ENCODE measurements at regions not wholly inside any gene's neighbourhood (a gene's known extent, or its start where the extent isn't known, plus 50 kb on each side); places are given as distances from the start of the nearest gene placed in this dataset.
"Not testable (repeated sequence)": the region's sequence is repeated elsewhere in the genome, so short reads cannot be mapped to it uniquely, and the experiment has no call there.

GRCh38 chr22:22988785-22989184, 81.5 kb upstream of the GNAZ start:
- no peak overlapping the region for H3K4me3 ChIP-seq (ENCODE audit: low read depth, low read length)
- no peak for DNase-seq (ENCODE audit: low read depth)
- TF ChIP-seq CTCF (IDR thresholded peaks at IDR 0.05; ENCODE audit: low read depth, low read length, missing control alignments): no peak

GRCh38 chr22:22989856-22990255, 80.5 kb upstream of the GNAZ start:
- DNase-seq (ENCODE audit: low read depth): no peak
- no peak for TF ChIP-seq CTCF (IDR thresholded peaks at IDR 0.05; ENCODE audit: low read depth, low read length, missing control alignments)
- H3K4me3 ChIP-seq (ENCODE audit: low read depth, low read length): no peak overlapping the region

- not testable (repeated sequence) for H3K4me3 ChIP-seq (ENCODE audit: low read depth, low read length); DNase-seq (ENCODE audit: low read depth)
These were observed 79.4 kb upstream of the GNAZ start for GRCh38 chr22:22990711-22991505.

- no peak for TF ChIP-seq CTCF (IDR thresholded peaks at IDR 0.05; ENCODE audit: low read depth, low read length, missing control alignments)
- no peak overlapping the region for H3K4me3 ChIP-seq (ENCODE audit: low read depth, low read length)
- no peak for DNase-seq (ENCODE audit: low read depth)
These were observed 77.8 kb upstream of the GNAZ start for GRCh38 chr22:22992474-22992873.

- no peak overlapping the region for H3K4me3 ChIP-seq (ENCODE audit: low read depth, low read length)
- DNase-seq (ENCODE audit: low read depth): no peak
- TF ChIP-seq CTCF (IDR thresholded peaks at IDR 0.05; ENCODE audit: low read depth, low read length, missing control alignments): no peak
These were observed 77.1 kb upstream of the GNAZ start for GRCh38 chr22:22993184-22993583.

- H3K4me3 ChIP-seq (ENCODE audit: low read depth, low read length): no peak overlapping the region
- TF ChIP-seq CTCF (IDR thresholded peaks at IDR 0.05; ENCODE audit: low read depth, low read length, missing control alignments): no peak
- no peak for DNase-seq (ENCODE audit: low read depth)
These were observed 75.2 kb upstream of the GNAZ start for GRCh38 chr22:22995166-22995565.

- DNase-seq (ENCODE audit: low read depth): no peak
- no peak overlapping the region for H3K4me3 ChIP-seq (ENCODE audit: low read depth, low read length)
- no peak for TF ChIP-seq CTCF (IDR thresholded peaks at IDR 0.05; ENCODE audit: low read depth, low read length, missing control alignments)
These were observed 73.6 kb upstream of the GNAZ start for GRCh38 chr22:22996511-22997261.
